SK-N-DZ (cell line): ENCODE measurements at regions not wholly inside any gene's neighbourhood (a gene's known extent, or its start where the extent isn't known, plus 50 kb on each side); places are given as distances from the start of the nearest gene placed in this dataset.

ENCODE experiments used
- DNase-seq: peaks from one replicate; pipeline ENCODE4 v3.0.0-alpha.2; 2015; ENCODE audit warnings: low spot score

- no peak for DNase-seq
Observed at GRCh38 chr5:158033076-158033475, 174.1 kb upstream of the CLINT1 start.

- no peak for DNase-seq
Observed at GRCh38 chr5:158032246-158032645, 173.3 kb upstream of the CLINT1 start.

- no peak for DNase-seq
Observed at GRCh38 chr5:158027806-158028775, 169.1 kb upstream of the CLINT1 start.

- DNase-seq = no peak
Observed at GRCh38 chr5:158026304-158027031, 167.5 kb upstream of the CLINT1 start.

- DNase-seq = no peak
Observed at GRCh38 chr5:158023266-158023665, 164.3 kb upstream of the CLINT1 start.

GRCh38 chr5:158022837-158023236, 163.9 kb upstream of the CLINT1 start:
- peak; percentile 43 for DNase-seq

GRCh38 chr5:158022393-158022792, 163.4 kb upstream of the CLINT1 start:
- no peak for DNase-seq

GRCh38 chr5:158020555-158021418, 161.8 kb upstream of the CLINT1 start:
- DNase-seq = no peak

- DNase-seq = peak; percentile 17
Observed at GRCh38 chr5:158017469-158017868, 158.5 kb upstream of the CLINT1 start.

- no peak for DNase-seq
Observed at GRCh38 chr5:158014372-158014771, 155.4 kb upstream of the CLINT1 start.

GRCh38 chr5:158013939-158014338, 155.0 kb upstream of the CLINT1 start:
- peak; percentile 32 for DNase-seq

- DNase-seq = no peak
Observed at GRCh38 chr5:158013303-158013702, 154.4 kb upstream of the CLINT1 start.

- DNase-seq = no peak
Observed at GRCh38 chr5:158011422-158011821, 152.5 kb upstream of the CLINT1 start.

GRCh38 chr5:158010831-158011230, 151.9 kb upstream of the CLINT1 start:
- DNase-seq = no peak

- DNase-seq = no peak
Observed at GRCh38 chr5:158007336-158007735, 148.4 kb upstream of the CLINT1 start.

GRCh38 chr5:157999696-158000095, 140.8 kb upstream of the CLINT1 start:
- DNase-seq = no peak

GRCh38 chr5:157997991-157998504, 139.1 kb upstream of the CLINT1 start:
- no peak for DNase-seq

GRCh38 chr5:157994906-157995519, 136.1 kb upstream of the CLINT1 start:
- peak; percentile 83 for DNase-seq

- DNase-seq = no peak
Observed at GRCh38 chr5:157993986-157994691, 135.2 kb upstream of the CLINT1 start.

- DNase-seq = no peak
Observed at GRCh38 chr5:157993201-157993600, 134.3 kb upstream of the CLINT1 start.
